Activated T-helper 1 cell treated with Interleukin-2 at 50 U/mL for 16 hours (primary cell): ENCODE measurements at regions not wholly inside any gene's neighbourhood (a gene's known extent, or its start where the extent isn't known, plus 50 kb on each side); places are given as distances from the start of the nearest gene placed in this dataset.
"Not testable (repeated sequence)": the region's sequence is repeated elsewhere in the genome, so short reads cannot be mapped to it uniquely, and the experiment has no call there.

Experiments used
- DNase-seq: peaks from one replicate; pipeline ENCODE4 v3.0.0-alpha.2; 2020; ENCODE audit warnings: low read depth

DNA sequence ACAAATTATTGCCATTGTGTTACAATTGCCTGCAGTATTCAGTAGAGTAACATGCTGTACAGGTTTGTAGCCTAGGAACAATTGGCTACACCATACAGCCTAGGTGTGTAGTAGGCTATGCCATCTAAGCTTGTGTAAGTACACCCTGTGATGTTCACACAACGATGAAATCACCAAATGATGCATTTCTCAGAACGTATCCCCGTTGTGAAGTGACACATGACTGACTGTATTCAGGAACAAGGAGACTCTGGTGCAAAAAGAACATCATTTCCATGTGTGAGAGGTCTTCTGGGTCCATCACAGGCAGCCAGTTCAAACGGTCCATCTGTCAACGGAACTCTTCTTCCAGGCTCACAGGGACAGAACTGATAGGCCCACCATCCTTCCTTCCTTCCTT, 263.7 kb downstream of the ANAPC1 start:
- DNase-seq, result no peak

- no peak for DNase-seq
Measured at GRCh38 chr2:111622859-111623258, 261.1 kb downstream of the ANAPC1 start.

DNA sequence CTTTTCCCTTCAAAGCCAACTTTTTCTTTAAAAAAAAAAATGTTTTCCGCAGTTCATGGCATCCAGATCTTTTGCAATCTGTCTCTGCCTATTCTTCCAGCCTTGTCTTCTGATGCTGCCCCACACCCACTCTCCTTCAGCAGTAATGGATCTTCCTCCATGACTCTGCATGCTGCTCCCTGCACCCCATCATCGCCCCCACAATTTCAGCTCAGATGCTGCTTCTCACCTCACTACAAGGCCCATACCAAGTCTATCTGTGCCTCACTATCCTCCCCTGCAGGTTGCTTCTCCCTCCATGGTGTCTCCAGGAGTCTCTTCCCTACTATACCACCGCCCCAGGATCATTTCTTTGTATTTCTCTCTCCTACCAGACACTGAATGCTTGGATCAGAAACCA, 260.6 kb downstream of the ANAPC1 start:
- no peak for DNase-seq

DNA sequence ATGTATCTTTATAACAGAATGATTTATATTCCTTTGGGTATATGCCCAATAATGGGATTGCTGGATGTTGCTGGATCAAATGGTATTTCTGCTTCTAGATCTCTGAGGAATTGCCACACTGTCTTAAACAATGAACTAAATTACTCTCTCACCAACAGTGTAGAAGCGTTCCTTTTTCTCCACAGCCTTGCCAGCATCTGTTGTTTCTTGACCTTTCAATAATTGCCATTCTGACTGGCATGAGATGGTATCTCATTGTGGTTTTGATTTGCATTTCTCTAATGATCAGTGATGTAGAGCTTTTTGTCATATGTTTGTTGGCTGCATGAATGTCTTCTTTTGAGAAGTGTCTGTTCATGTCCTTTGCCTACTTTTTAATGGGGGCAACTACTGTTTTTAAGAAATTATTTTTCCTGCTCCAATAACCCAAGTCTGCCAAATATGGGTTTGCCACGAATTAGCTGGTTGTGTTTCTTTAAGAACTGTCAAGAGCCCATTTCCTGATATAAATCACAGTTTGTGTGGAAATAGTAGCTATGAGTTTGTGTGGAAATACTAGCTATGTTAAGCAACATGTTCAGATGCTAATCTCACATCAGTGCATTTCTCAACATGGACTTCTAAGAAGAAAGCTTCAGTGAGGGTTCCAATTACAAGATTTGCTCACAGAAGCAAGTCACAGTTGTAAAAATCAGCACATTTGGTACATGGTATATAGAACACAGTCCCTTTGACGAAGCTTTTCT, 259.4 kb downstream of the ANAPC1 start:
- no peak for DNase-seq

- not testable (repeated sequence) for DNase-seq
Measured at GRCh38 chr2:111625157-111625537, 258.8 kb downstream of the ANAPC1 start.

DNA sequence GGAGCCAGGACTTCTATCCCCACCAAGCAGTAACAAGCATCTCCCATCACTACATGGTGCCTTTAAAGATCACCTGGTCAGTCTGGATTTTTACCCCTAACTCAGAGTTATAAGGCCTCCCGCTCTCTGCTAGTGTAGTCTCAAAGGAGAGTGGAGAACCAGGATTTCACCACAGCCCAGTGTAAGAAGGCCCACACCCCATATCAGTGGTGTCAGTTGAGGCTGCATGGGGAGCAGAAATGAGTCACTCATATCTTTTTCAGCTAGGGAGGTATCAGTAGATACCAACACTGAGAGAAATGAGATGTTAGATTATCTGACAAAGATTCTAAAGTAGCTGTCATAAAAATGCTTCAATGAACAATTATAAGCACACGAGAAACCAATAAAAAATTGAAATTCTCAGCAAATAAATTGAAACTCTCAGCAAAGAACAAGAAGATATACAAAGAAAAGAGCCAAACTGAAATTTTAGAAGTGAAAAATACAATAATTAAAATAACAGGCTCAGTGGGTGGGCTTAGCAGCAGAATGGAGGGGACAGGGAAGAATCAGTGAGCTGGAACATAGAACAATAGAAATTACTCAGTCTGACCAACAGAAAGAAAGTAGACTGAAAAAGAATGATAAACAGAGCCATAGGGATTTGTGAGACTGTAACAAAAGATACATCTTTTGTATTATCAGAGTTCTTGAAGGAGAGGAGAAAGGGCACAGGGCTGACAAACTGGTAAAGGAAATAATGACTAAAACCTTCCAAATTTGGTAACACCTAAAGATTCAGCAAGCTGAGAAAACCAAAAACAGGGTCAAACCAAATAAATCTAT, 257.7 kb downstream of the ANAPC1 start:
- DNase-seq, result no peak

DNA sequence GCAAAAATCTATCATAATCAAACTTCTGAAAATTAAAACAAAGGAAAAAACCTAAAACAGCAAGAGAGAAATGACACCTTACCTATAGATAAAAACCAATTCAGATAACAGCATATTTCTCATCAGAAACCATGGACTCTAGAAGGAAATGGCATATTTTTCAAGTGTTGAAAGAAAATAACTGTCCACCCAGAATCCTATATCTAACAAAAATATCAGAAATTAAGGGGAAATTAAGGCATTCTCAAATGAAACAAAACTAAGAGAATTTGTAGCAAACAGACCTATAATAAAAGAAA, 257.2 kb downstream of the ANAPC1 start:
- DNase-seq, result no peak

DNA sequence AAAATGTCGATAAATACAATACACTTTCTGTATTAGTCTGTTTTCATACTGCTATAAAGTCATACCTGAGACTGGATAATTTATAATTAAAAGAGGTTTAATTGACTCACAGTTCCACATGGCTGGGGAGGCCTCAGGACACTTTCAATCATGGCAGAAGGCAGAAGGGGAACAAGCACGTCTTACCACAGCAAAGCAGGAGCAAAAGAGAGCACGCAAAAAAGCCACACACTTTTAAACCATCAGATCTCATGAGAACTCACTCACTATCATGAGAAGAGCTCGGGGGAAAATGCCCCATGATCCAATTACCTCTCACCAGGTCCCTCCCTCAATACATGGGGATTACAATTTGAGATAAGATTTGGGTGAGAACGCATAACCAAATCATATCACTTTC, 256.7 kb downstream of the ANAPC1 start:
- no peak for DNase-seq

GRCh38 chr2:111628221-111628620, 255.8 kb downstream of the ANAPC1 start:
- no peak for DNase-seq

GRCh38 chr2:111629983-111630382, 254.0 kb downstream of the ANAPC1 start:
- DNase-seq, result no peak

- no peak for DNase-seq
Measured at GRCh38 chr2:111632661-111633060, 251.3 kb downstream of the ANAPC1 start.

GRCh38 chr2:111633189-111633588, 250.8 kb downstream of the ANAPC1 start:
- DNase-seq, result no peak

DNA sequence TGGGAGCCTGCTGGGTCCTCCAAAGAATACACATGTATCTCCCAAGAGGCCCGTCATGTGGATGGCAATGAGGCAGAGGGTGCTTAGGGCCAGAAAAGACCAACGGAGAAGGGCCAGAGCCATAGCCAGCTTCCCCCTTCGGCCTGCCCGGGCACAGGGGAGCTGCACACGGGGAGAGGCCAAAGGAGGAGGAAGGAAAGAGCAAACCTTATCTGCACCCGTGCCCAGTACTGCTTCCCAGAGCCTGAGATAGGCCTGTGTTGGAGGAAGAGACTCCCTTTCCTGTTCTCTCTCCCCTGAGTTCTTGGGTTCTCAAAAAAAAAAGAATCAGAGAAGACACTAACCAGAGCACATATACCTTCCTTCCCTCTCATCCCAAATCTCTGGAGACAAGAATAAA, 250.3 kb downstream of the ANAPC1 start:
- no peak for DNase-seq

- DNase-seq, result no peak
Measured at GRCh38 chr2:111634050-111634794, 249.8 kb downstream of the ANAPC1 start.

DNA sequence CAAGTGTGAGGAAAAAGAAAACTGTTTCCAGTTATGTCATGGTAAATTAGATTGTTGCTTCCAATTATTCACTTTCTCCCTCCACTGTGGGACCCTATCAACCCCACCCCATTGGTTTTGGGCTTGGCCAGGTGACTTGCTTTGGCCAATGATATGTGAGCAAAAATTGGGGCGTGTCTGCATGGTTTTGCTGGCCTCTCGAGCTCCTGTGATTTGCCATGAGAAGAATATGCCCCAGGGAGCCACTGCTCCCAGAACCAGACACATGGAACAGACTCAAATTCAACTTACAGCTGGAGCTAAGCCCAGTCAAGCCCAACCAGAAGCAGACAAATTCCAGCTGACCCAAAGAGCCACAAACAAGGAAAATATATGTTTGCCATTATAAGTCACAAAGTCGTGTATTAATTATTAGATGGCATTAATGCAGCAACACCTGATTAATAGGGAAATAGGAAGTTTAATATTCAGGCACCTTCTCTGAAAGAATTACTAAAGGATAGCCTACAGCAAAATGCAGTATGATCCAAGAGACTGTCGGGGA, 248.9 kb downstream of the ANAPC1 start:
- DNase-seq, result no peak

- DNase-seq, result no peak
Measured at GRCh38 chr2:111636905-111637304, 247.1 kb downstream of the ANAPC1 start.

- no peak for DNase-seq
Measured at GRCh38 chr2:111638274-111638877, 245.6 kb downstream of the ANAPC1 start.

GRCh38 chr2:111640480-111640879, 243.5 kb downstream of the ANAPC1 start:
- DNase-seq, result no peak

DNA sequence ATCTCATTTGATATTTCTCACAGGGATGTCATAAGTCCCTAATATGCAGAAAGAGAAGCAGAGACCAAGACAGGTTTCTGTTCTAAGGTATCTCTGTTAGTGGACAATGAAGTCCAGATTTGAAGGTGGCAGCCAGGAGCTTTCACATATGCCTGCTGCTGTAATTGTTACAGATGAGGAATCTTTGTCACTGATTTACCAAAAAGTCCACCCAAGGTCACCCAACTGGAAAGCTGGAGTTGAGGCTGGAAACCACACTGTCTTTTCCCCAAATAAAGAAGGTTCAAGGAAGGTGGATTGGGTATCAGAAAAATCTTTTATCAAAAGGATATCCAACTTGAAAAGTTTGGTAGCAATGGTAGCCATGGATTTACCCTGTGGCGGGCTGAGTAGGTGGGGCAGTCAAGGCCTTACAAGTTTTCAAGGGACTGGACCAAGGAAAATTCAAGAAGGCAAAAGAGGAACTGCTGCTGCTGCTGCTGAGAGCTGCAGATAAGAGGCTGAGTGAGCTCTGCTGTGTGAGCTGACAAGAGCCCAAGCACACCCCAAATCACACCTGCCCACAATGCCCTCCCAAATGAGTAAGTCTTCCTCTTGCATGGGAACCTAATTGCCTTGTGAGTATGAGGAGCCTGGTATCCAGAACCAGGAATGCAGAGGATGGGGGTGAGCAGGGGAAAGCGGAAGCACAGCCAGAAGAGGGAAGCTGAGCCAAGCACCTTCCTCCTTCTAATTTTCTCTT, 241.2 kb downstream of the ANAPC1 start:
- DNase-seq, result no peak

DNA sequence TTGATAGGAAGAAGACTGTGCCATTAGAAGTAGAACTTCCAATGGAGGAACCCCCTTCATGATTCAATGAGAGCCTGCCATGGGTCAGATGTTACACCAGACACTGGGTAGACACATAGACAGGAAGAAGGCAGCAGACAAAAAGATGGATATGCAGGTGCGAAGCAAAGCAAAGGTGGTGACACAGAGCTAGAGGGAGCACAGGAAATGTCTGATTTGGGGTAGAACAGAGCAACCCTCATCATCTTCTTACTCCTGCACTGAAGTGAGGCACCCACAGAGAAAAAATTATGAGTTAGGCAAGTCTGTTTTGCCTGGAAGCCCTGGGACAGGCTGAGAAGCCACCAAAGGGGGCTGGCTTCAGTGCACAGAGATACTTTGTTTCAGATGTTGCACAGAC, 240.2 kb downstream of the ANAPC1 start:
- no peak for DNase-seq

DNA sequence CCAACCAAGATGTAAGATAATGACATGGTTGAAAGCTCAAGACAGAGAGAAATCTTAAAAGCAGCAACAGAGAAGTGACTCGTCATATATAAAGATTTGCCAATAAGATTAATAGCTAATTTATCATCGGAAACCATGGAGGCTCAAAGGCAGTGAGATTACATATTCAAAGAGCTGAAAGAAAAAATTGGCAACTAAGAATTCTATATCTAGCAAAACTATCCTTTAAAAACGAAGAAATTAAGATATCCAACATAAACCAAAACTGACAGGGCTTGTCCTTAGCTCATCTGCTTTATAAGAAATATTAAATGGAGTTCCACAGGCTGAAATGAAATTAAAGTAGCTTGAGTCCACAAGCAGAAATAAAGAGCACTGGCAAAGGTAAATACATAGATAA, 236.6 kb downstream of the ANAPC1 start:
- no peak for DNase-seq

DNA sequence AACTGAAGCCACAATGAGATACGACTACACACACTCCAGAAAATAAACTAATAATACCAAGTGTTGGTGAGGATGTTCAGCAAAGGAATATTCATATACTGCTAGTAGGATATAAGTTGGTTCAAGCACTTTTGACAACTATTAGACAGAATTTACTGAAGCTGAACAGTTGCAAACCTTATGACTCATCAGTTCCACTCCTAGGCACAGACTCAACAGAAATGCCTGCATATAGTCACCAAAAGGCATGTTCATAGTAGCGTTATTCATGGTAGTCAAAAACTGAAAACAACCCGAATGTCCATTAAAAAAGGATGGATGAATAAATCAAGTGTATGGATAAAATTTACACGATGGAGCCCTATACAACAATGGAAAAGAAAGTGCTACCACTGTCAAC, 232.0 kb downstream of the ANAPC1 start:
- no peak for DNase-seq
